ENCODE measurements at regions not wholly inside any gene's neighbourhood (a gene's known extent, or its start where the extent isn't known, plus 50 kb on each side); places are given as distances from the start of the nearest gene placed in this dataset.
"Not testable (repeated sequence)": the region's sequence is repeated elsewhere in the genome, so short reads cannot be mapped to it uniquely, and the experiment has no call there.

- TF ChIP-seq CTCF (IDR thresholded peaks at IDR 0.05; ENCODE audit: low read depth, low read length, poor library complexity, severe bottlenecking) (no peak), EZH2phosphoT487 (IDR thresholded peaks at IDR 0.05; ENCODE audit: borderline replicate concordance, low read length) (no peak)
- H3K4me3 ChIP-seq (ENCODE audit: low read length): no peak overlapping the region
- H3K4me2 ChIP-seq (ENCODE audit: low read length): no peak overlapping the region
- no peaks in the 10 kb centered on the region for H3K9me2 ChIP-seq (replicated peaks; ENCODE audit: control insufficient read depth, low read length)
- no peaks in the 10 kb centered on the region for H3K27me3 ChIP-seq (ENCODE audit: control insufficient read depth, low read length)
- H4K20me1 ChIP-seq (ENCODE audit: control insufficient read depth, insufficient read depth, low read depth, low read length): no peaks in the 10 kb centered on the region
- H3K79me2 ChIP-seq (ENCODE audit: control insufficient read depth, low read length): no peaks in the 10 kb centered on the region
- H3K27ac ChIP-seq (ENCODE audit: low read depth, low read length): no peak overlapping the region
- no peaks in the 10 kb centered on the region for H3K9me3 ChIP-seq (ENCODE audit: control insufficient read depth, insufficient read depth, low read length)
- no peaks in the 10 kb centered on the region for H3K4me1 ChIP-seq (ENCODE audit: control insufficient read depth, low read length)
- H3F3A ChIP-seq (ENCODE audit: control insufficient read depth, insufficient read depth): no peaks in the 10 kb centered on the region
- no peaks in the 10 kb centered on the region for H3K36me3 ChIP-seq (ENCODE audit: control insufficient read depth, low read length)
These were observed 159.4 kb upstream of the SPTLC3 start for GRCh38 chr20:12849225-12849910.

GRCh38 chr20:12857643-12858042, 151.1 kb upstream of the SPTLC3 start:
- not testable (repeated sequence) for H3K27me3 ChIP-seq (ENCODE audit: control insufficient read depth, low read length); H3K4me2 ChIP-seq (ENCODE audit: low read length); H4K20me1 ChIP-seq (ENCODE audit: control insufficient read depth, insufficient read depth, low read depth, low read length); H3K9me2 ChIP-seq (replicated peaks; ENCODE audit: control insufficient read depth, low read length); H3K36me3 ChIP-seq (ENCODE audit: control insufficient read depth, low read length); H3F3A ChIP-seq (ENCODE audit: control insufficient read depth, insufficient read depth); H3K4me3 ChIP-seq (ENCODE audit: low read length); H3K79me2 ChIP-seq (ENCODE audit: control insufficient read depth, low read length); H3K27ac ChIP-seq (ENCODE audit: low read depth, low read length); H3K9me3 ChIP-seq (ENCODE audit: control insufficient read depth, insufficient read depth, low read length); H3K4me1 ChIP-seq (ENCODE audit: control insufficient read depth, low read length)

GRCh38 chr20:12860619-12861247, 148.0 kb upstream of the SPTLC3 start:
- no peaks in the 10 kb centered on the region for H3K36me3 ChIP-seq (ENCODE audit: control insufficient read depth, low read length)
- H3K4me2 ChIP-seq (ENCODE audit: low read length): no peak overlapping the region
- no peaks in the 10 kb centered on the region for H3K9me2 ChIP-seq (replicated peaks; ENCODE audit: control insufficient read depth, low read length)
- H3F3A ChIP-seq (ENCODE audit: control insufficient read depth, insufficient read depth): no peaks in the 10 kb centered on the region
- H3K27ac ChIP-seq (ENCODE audit: low read depth, low read length): no peak overlapping the region
- H3K4me3 ChIP-seq (ENCODE audit: low read length): no peak overlapping the region
- H3K79me2 ChIP-seq (ENCODE audit: control insufficient read depth, low read length): no peaks in the 10 kb centered on the region
- no peaks in the 10 kb centered on the region for H3K4me1 ChIP-seq (ENCODE audit: control insufficient read depth, low read length)
- no peaks in the 10 kb centered on the region for H4K20me1 ChIP-seq (ENCODE audit: control insufficient read depth, insufficient read depth, low read depth, low read length)
- H3K27me3 ChIP-seq (ENCODE audit: control insufficient read depth, low read length): no peaks in the 10 kb centered on the region
- H3K9me3 ChIP-seq (ENCODE audit: control insufficient read depth, insufficient read depth, low read length): peaks cover 6% of the 10 kb centered on the region; the same call in 1 of the 2 replicates
- TF ChIP-seq EZH2phosphoT487 (IDR thresholded peaks at IDR 0.05; ENCODE audit: borderline replicate concordance, low read length) (no peak), CTCF (IDR thresholded peaks at IDR 0.05; ENCODE audit: low read depth, low read length, poor library complexity, severe bottlenecking) (no peak)

- Histone ChIP-seq H3K9me3 (ENCODE audit: control insufficient read depth, insufficient read depth, low read length) (no peaks in the 10 kb centered on the region; the same call in 1 of the 2 replicates), H3F3A (ENCODE audit: control insufficient read depth, insufficient read depth) (no peaks in the 10 kb centered on the region), H3K27ac (ENCODE audit: low read depth, low read length) (no peak overlapping the region), H4K20me1 (ENCODE audit: control insufficient read depth, insufficient read depth, low read depth, low read length) (no peaks in the 10 kb centered on the region), H3K79me2 (ENCODE audit: control insufficient read depth, low read length) (no peaks in the 10 kb centered on the region), H3K4me3 (ENCODE audit: low read length) (no peak overlapping the region), H3K4me2 (ENCODE audit: low read length) (no peak overlapping the region), H3K27me3 (ENCODE audit: control insufficient read depth, low read length) (no peaks in the 10 kb centered on the region), H3K36me3 (ENCODE audit: control insufficient read depth, low read length) (no peaks in the 10 kb centered on the region), H3K9me2 (replicated peaks; ENCODE audit: control insufficient read depth, low read length) (no peaks in the 10 kb centered on the region), H3K4me1 (ENCODE audit: control insufficient read depth, low read length) (no peaks in the 10 kb centered on the region)
- no peak for TF ChIP-seq CTCF (IDR thresholded peaks at IDR 0.05; ENCODE audit: low read depth, low read length, poor library complexity, severe bottlenecking)
- no peak for TF ChIP-seq EZH2phosphoT487 (IDR thresholded peaks at IDR 0.05; ENCODE audit: borderline replicate concordance, low read length)
These were observed 139.1 kb upstream of the SPTLC3 start for GRCh38 chr20:12869669-12870068.

All from DOHH2 (cell line).